Stimulated activated naive CD4-positive, alpha-beta T cell (primary cell): ENCODE measurements at regions not wholly inside any gene's neighbourhood (a gene's known extent, or its start where the extent isn't known, plus 50 kb on each side); places are given as distances from the start of the nearest gene placed in this dataset.
"Not testable (repeated sequence)": the region's sequence is repeated elsewhere in the genome, so short reads cannot be mapped to it uniquely, and the experiment has no call there.

Experiments
- DNase-seq, 6 experiments: peaks; one replicate each; lab custom pipeline; 2025; lab: John Stamatoyannopoulos, UW

- no peak for DNase-seq
These were observed 151.4 kb upstream of the NXPH2 start for GRCh38 chr2:138931284-138932256.

- DNase-seq, result no peak
These were observed 150.4 kb upstream of the NXPH2 start for GRCh38 chr2:138930571-138930970.

GRCh38 chr2:138928374-138929021 lies 148.3 kb upstream of the NXPH2 start:
- DNase-seq, result no peak

GRCh38 chr2:138922973-138923563 lies 142.9 kb upstream of the NXPH2 start:
- no peak for DNase-seq

- DNase-seq, result no peak
These were observed 139.0 kb upstream of the NXPH2 start for GRCh38 chr2:138919120-138919747.

- no peak for DNase-seq
These were observed 130.2 kb upstream of the NXPH2 start for GRCh38 chr2:138910427-138910826.

GRCh38 chr2:138906549-138906948 lies 126.4 kb upstream of the NXPH2 start:
- DNase-seq, result no peak

GRCh38 chr2:138902239-138902871 lies 122.2 kb upstream of the NXPH2 start:
- no peak for DNase-seq

- DNase-seq, result no peak
These were observed 121.3 kb upstream of the NXPH2 start for GRCh38 chr2:138901530-138901929.

GRCh38 chr2:138898855-138899254 lies 118.7 kb upstream of the NXPH2 start:
- no peak for DNase-seq

GRCh38 chr2:138897274-138897673 lies 117.1 kb upstream of the NXPH2 start:
- no peak for DNase-seq

- DNase-seq, result no peak
These were observed 113.6 kb upstream of the NXPH2 start for GRCh38 chr2:138893746-138894145.

- no peak for DNase-seq
These were observed 100.9 kb upstream of the NXPH2 start for GRCh38 chr2:138881126-138881525.

GRCh38 chr2:138879931-138880330 lies 99.7 kb upstream of the NXPH2 start:
- no peak for DNase-seq

GRCh38 chr2:138877421-138877820 lies 97.2 kb upstream of the NXPH2 start:
- no peak for DNase-seq

GRCh38 chr2:138874251-138874650 lies 94.1 kb upstream of the NXPH2 start:
- no peak for DNase-seq

GRCh38 chr2:138872116-138872515 lies 91.9 kb upstream of the NXPH2 start:
- not testable (repeated sequence) for DNase-seq

GRCh38 chr2:138871312-138871711 lies 91.1 kb upstream of the NXPH2 start:
- DNase-seq, result no peak

GRCh38 chr2:138867341-138867740 lies 87.2 kb upstream of the NXPH2 start:
- no peak for DNase-seq

- no peak for DNase-seq
These were observed 86.6 kb upstream of the NXPH2 start for GRCh38 chr2:138866797-138867196.

GRCh38 chr2:138853761-138854160 lies 73.6 kb upstream of the NXPH2 start:
- no peak for DNase-seq

GRCh38 chr2:138853296-138853695 lies 73.1 kb upstream of the NXPH2 start:
- DNase-seq, result no peak
